ENCODE measurements at regions not wholly inside any gene's neighbourhood (a gene's known extent, or its start where the extent isn't known, plus 50 kb on each side); places are given as distances from the start of the nearest gene placed in this dataset.

DNA sequence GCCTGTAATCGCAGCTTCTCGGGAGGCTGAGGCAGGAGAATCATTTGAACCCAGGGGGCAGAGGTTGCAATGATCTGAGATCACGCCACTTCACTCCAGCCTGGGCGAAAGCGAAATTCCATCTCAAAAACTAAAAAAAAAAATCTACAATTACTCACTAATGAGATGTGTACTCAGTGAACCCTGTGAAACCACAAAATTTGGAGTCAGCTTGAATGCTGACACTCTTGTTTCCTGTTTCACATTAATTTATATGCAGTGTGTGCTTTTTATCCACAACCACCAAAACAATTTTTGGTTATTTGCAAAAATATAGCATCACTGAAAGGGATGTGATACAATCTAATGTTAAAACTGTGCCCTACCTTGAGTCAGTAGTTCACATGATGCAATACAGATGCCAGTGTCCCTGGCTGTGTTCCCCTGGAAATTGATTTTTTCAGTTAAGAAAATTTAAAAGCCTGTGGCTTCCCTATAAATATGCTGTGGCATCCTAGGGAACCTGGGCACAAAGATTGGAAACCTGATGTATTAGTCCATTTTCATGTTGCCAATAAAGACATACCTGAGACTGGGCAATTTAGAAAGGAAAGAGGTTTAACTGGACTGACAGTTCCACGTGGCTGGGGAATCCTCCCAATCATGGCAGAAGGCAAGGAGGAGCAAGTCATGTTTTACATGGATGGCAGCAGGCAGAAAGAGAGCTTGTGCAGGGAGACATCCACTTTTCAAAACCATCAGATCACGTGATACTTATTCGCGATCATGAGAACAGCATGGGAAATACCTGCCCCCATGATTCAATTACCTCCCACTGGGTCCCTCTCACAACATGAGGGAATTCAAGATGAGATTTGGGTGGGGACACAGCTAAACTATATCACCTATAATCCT is 337.5 kb upstream of the NT5C1B start:
- Histone ChIP-seq H3K4me3 (replicated peaks; ENCODE audit: insufficient read depth, low read length) (no peak overlapping the region), H3K27ac (replicated peaks) (no peak overlapping the region), H3K27me3 (ENCODE audit: insufficient read depth, poor library complexity, severe bottlenecking) (no peaks in the 10 kb centered on the region)
- TF ChIP-seq SPI1 (IDR thresholded peaks at IDR 0.05; ENCODE audit: borderline replicate concordance, low read depth) (no peak), GABPA (IDR thresholded peaks at IDR 0.05; ENCODE audit: low read depth) (no peak), POLR2AphosphoS5 (IDR thresholded peaks at IDR 0.05; ENCODE audit: low read depth) (no peak)
- TF ChIP-seq, protein P1, sequence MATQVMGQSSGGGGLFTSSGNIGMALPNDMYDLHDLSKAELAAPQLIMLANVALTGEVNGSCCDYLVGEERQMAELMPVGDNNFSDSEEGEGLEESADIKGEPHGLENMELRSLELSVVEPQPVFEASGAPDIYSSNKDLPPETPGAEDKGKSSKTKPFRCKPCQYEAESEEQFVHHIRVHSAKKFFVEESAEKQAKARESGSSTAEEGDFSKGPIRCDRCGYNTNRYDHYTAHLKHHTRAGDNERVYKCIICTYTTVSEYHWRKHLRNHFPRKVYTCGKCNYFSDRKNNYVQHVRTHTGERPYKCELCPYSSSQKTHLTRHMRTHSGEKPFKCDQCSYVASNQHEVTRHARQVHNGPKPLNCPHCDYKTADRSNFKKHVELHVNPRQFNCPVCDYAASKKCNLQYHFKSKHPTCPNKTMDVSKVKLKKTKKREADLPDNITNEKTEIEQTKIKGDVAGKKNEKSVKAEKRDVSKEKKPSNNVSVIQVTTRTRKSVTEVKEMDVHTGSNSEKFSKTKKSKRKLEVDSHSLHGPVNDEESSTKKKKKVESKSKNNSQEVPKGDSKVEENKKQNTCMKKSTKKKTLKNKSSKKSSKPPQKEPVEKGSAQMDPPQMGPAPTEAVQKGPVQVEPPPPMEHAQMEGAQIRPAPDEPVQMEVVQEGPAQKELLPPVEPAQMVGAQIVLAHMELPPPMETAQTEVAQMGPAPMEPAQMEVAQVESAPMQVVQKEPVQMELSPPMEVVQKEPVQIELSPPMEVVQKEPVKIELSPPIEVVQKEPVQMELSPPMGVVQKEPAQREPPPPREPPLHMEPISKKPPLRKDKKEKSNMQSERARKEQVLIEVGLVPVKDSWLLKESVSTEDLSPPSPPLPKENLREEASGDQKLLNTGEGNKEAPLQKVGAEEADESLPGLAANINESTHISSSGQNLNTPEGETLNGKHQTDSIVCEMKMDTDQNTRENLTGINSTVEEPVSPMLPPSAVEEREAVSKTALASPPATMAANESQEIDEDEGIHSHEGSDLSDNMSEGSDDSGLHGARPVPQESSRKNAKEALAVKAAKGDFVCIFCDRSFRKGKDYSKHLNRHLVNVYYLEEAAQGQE (IDR thresholded peaks at IDR 0.05; ENCODE audit: insufficient replicate concordance, low read depth) = no peak
- TF ChIP-seq, protein P2, sequence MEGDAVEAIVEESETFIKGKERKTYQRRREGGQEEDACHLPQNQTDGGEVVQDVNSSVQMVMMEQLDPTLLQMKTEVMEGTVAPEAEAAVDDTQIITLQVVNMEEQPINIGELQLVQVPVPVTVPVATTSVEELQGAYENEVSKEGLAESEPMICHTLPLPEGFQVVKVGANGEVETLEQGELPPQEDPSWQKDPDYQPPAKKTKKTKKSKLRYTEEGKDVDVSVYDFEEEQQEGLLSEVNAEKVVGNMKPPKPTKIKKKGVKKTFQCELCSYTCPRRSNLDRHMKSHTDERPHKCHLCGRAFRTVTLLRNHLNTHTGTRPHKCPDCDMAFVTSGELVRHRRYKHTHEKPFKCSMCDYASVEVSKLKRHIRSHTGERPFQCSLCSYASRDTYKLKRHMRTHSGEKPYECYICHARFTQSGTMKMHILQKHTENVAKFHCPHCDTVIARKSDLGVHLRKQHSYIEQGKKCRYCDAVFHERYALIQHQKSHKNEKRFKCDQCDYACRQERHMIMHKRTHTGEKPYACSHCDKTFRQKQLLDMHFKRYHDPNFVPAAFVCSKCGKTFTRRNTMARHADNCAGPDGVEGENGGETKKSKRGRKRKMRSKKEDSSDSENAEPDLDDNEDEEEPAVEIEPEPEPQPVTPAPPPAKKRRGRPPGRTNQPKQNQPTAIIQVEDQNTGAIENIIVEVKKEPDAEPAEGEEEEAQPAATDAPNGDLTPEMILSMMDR (IDR thresholded peaks at IDR 0.05; ENCODE audit: insufficient read depth, low read length) = no peak
- no peak for DNase-seq (ENCODE audit: low read depth in 1 of 2, low spot score in 1 of 2)

GRCh38 chr2:18925296-18925695 is 335.9 kb upstream of the NT5C1B start:
- DNase-seq (ENCODE audit: low read depth in 1 of 2, low spot score in 1 of 2) = no peak
- H3K27ac ChIP-seq (replicated peaks) = no peak overlapping the region
- no peaks in the 10 kb centered on the region for H3K27me3 ChIP-seq (ENCODE audit: insufficient read depth, poor library complexity, severe bottlenecking)
- TF ChIP-seq, protein P2 (IDR thresholded peaks at IDR 0.05; ENCODE audit: insufficient read depth, low read length) = no peak
- TF ChIP-seq POLR2AphosphoS5 (IDR thresholded peaks at IDR 0.05; ENCODE audit: low read depth) = no peak
- no peak for TF ChIP-seq SPI1 (IDR thresholded peaks at IDR 0.05; ENCODE audit: borderline replicate concordance, low read depth)
- TF ChIP-seq, protein P1 (IDR thresholded peaks at IDR 0.05; ENCODE audit: insufficient replicate concordance, low read depth) = no peak
- no peak overlapping the region for H3K4me3 ChIP-seq (replicated peaks; ENCODE audit: insufficient read depth, low read length)

DNA sequence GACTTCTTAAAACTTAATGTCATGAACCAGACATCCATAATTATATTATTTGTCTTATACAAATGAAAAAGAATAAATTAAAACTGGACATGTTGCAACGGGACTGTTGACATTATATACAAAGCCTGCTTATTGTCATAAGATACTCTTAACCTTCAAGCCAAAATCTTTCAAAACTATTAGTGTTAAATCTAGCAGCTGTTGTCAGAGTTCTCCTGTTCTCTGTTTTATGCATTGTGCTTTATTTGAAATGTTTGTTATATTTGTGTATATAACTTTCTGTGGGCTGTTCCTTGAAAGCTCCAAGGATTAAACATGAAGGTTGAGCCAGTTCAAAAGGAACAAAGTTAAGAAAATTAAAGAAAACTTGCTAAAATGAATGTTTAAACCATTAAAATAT is 335.5 kb upstream of the NT5C1B start:
- no peak for DNase-seq (ENCODE audit: low read depth in 1 of 2, low spot score in 1 of 2)
- TF ChIP-seq, protein P1 (IDR thresholded peaks at IDR 0.05; ENCODE audit: insufficient replicate concordance, low read depth) = no peak
- TF ChIP-seq SPI1 (IDR thresholded peaks at IDR 0.05; ENCODE audit: borderline replicate concordance, low read depth) = no peak
- TF ChIP-seq GABPA (IDR thresholded peaks at IDR 0.05; ENCODE audit: low read depth) = no peak
- TF ChIP-seq POLR2AphosphoS5 (IDR thresholded peaks at IDR 0.05; ENCODE audit: low read depth) = no peak
- TF ChIP-seq, protein P2 (IDR thresholded peaks at IDR 0.05; ENCODE audit: insufficient read depth, low read length) = no peak
- H3K27ac ChIP-seq (replicated peaks) = no peak overlapping the region
- no peaks in the 10 kb centered on the region for H3K27me3 ChIP-seq (ENCODE audit: insufficient read depth, poor library complexity, severe bottlenecking)
- H3K4me3 ChIP-seq (replicated peaks; ENCODE audit: insufficient read depth, low read length) = no peak overlapping the region
